B cell (primary cell): ENCODE measurements at regions not wholly inside any gene's neighbourhood (a gene's known extent, or its start where the extent isn't known, plus 50 kb on each side); places are given as distances from the start of the nearest gene placed in this dataset.

Experiments used
- EZH2 ChIP-seq: IDR thresholded peaks from 2 replicates; pipeline ENCODE4 v1.6.1; 2012; ENCODE audit warnings: borderline replicate concordance, low read depth, mild to moderate bottlenecking, moderate library complexity, low read length; ENCODE audit not compliant: insufficient read depth, poor library complexity, severe bottlenecking
- TF ChIP-seq, protein P1 (sequence below): fragments of 200-600 bp; IDR thresholded peaks from one replicate; pipeline ENCODE4 v1.8.0; 2022; ENCODE audit warnings: antibody characterized with exemption, mild to moderate bottlenecking

DNA sequence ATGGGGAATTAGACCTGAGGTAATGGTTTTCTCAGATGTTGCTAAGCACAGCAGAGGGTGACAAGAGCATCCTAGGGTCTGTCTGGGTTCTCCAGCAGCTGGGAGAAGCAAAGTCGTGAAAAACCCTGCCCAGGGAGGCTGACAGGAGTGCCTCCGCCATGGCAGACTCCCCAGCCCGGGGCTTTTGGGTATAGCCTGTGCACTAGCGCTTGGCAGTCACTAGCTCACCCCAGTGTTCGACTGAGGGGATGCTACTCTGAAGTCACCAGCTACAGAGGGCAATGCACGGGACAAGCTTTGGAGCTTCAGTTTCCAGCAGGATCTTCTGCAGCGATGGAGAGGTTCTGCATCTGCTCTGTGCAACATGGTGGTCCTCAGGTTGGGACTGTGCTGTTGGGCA, 87.5 kb downstream of the ING1 start:
- TF ChIP-seq, protein P1, sequence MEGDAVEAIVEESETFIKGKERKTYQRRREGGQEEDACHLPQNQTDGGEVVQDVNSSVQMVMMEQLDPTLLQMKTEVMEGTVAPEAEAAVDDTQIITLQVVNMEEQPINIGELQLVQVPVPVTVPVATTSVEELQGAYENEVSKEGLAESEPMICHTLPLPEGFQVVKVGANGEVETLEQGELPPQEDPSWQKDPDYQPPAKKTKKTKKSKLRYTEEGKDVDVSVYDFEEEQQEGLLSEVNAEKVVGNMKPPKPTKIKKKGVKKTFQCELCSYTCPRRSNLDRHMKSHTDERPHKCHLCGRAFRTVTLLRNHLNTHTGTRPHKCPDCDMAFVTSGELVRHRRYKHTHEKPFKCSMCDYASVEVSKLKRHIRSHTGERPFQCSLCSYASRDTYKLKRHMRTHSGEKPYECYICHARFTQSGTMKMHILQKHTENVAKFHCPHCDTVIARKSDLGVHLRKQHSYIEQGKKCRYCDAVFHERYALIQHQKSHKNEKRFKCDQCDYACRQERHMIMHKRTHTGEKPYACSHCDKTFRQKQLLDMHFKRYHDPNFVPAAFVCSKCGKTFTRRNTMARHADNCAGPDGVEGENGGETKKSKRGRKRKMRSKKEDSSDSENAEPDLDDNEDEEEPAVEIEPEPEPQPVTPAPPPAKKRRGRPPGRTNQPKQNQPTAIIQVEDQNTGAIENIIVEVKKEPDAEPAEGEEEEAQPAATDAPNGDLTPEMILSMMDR: no peak
- TF ChIP-seq EZH2: no peak
